Sigmoid colon (tissue), 6 donors: ENCODE measurements at regions not wholly inside any gene's neighbourhood (a gene's known extent, or its start where the extent isn't known, plus 50 kb on each side); places are given as distances from the start of the nearest gene placed in this dataset.

Source experiments
- DNase-seq: peaks from one replicate; pipeline ENCODE4 v3.0.0-alpha.2; 2019
- H3K27ac ChIP-seq, 4 donors: fragments of 200-600 bp; sonication (generic); one replicate each; pipeline ENCODE4 v1.5.1; 2016 to 2019; ENCODE audit warnings: mild to moderate bottlenecking in 1 of 4
- H3K27me3 ChIP-seq, 3 donors: fragments of 200-600 bp; sonication (generic); one replicate each; pipeline ENCODE4 v1.5.1; 2019; ENCODE audit warnings: mild to moderate bottlenecking in 1 of 3
- H3K36me3 ChIP-seq, 4 donors: fragments of 200-600 bp; sonication (generic); one replicate each; pipeline ENCODE4 v1.5.1; 2016 to 2019
- H3K4me1 ChIP-seq, 4 donors: fragments of 200-600 bp; sonication (generic); one replicate each; pipeline ENCODE4 v1.5.1; 2017 to 2019
- H3K4me3 ChIP-seq, 4 donors: fragments of 200-600 bp; sonication (generic); one replicate each; pipeline ENCODE4 v1.5.1; 2017 to 2019; ENCODE audit warnings: mild to moderate bottlenecking in 2 of 4, moderate library complexity in 1 of 4
- H3K9me3 ChIP-seq, 4 donors: fragments of 200-600 bp in 3 of 4; sonication (generic) in 3 of 4; one replicate each; pipeline versions ENCODE4 v1.5.1 to v1.6.1; 2013 to 2019
- CTCF ChIP-seq, 4 experiments: fragments of 450-650 bp in 3 of 4; fragments of 200-600 bp in 1 of 4; IDR thresholded peaks; one replicate each; pipeline ENCODE4 v1.5.1; 2016 to 2019; ENCODE audit warnings: antibody characterized with exemption in 4 of 4, mild to moderate bottlenecking in 3 of 4, moderate library complexity in 2 of 4
- EP300 ChIP-seq, 4 donors: sonication (generic); formaldehyde crosslinking; IDR thresholded peaks; one replicate each; pipeline ENCODE4 v1.6.1; 2017; ENCODE audit warnings: antibody characterized with exemption in 4 of 4
- POLR2A ChIP-seq, 2 donors: fragments of 450-650 bp; IDR thresholded peaks; one replicate each; pipeline ENCODE4 v1.6.1; 2016; ENCODE audit warnings: antibody characterized with exemption in 2 of 2, mild to moderate bottlenecking in 2 of 2, moderate library complexity in 2 of 2
- POLR2AphosphoS5 ChIP-seq, 4 donors: sonication (generic); formaldehyde crosslinking; IDR thresholded peaks; one replicate each; pipeline ENCODE4 v1.6.1; 2017; ENCODE audit warnings: antibody characterized with exemption in 4 of 4
- WGBS, 2 donors: extraction: QIAGEN DNeasy Blood & Tissue Kit; methylation state at CpG; one replicate each; pipeline ENCODE4 v1.1.7; 2013; 5-methylcytosine and 5-hydroxymethylcytosine counted together
- intact Hi-C: fragments of 100-400 bp; cut with DNase I; formaldehyde crosslinking; loops from one replicate; pipeline ENCODE4 v1.15.1; 2023
- donor health status: healthy with polysubstance abuse.
- donor health status: healthy.

- H3K4me3 ChIP-seq: no peak overlapping the region
- H3K4me1 ChIP-seq: peaks cover 0 to 6% (median 3%) of the 10 kb centered on the region in 4 donors
- H3K36me3 ChIP-seq: no peaks in the 10 kb centered on the region
- H3K9me3 ChIP-seq: no peaks in the 10 kb centered on the region
- 88 to 90% methylated on average over 2 of the region's 2 CpGs for WGBS, 2 donors
- no peak for DNase-seq
- no peaks in the 10 kb centered on the region for H3K27me3 ChIP-seq
- TF ChIP-seq CTCF (IDR thresholded peaks at IDR 0.05) (no peak), POLR2AphosphoS5 (IDR thresholded peaks at IDR 0.05) (no peak), POLR2A (IDR thresholded peaks at IDR 0.05) (no peak), EP300 (IDR thresholded peaks at IDR 0.05) (no peak)
- H3K27ac ChIP-seq: no peak overlapping the region
- intact Hi-C loops: no loop called here
Measured at GRCh38 chr1:231104917-231105316, 56.9 kb upstream of the TRIM67 start.

DNA sequence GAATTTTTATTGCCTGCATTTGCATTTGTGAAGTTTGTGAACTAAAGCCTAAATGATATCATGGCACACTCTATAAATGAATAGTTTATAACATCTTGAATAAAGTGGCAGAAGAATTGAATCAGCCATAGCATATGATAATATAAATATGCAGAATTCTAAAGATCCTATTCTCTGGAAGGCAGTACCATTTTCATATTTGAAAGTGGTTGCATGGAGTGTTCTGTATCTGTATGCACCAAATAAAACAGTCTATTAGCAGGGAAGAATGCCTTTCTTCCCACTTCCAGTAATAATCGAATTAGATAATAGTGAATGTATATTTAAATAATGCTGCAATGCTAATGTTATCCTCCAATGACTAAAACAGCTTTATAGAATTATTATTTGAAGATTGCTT is 57.9 kb upstream of the TRIM67 start:
- Histone ChIP-seq H3K4me1 (peaks cover 0 to 6% (median 3%) of the 10 kb centered on the region in 4 donors), H3K36me3 (no peaks in the 10 kb centered on the region), H3K27ac (no peak overlapping the region), H3K9me3 (no peaks in the 10 kb centered on the region), H3K27me3 (no peaks in the 10 kb centered on the region), H3K4me3 (no peak overlapping the region)
- intact Hi-C loops: no loop called here
- no peak for DNase-seq
- WGBS, 2 donors: 75 to 79% methylated on average over 1 of the region's 1 CpG
- TF ChIP-seq POLR2AphosphoS5 (IDR thresholded peaks at IDR 0.05) (no peak), CTCF (IDR thresholded peaks at IDR 0.05) (no peak), POLR2A (IDR thresholded peaks at IDR 0.05) (no peak), EP300 (IDR thresholded peaks at IDR 0.05) (no peak)

- TF ChIP-seq EP300 (IDR thresholded peaks at IDR 0.05): no peak
- TF ChIP-seq CTCF (IDR thresholded peaks at IDR 0.05): no peak
- no peak for TF ChIP-seq POLR2A (IDR thresholded peaks at IDR 0.05)
- no peak for TF ChIP-seq POLR2AphosphoS5 (IDR thresholded peaks at IDR 0.05)
- Histone ChIP-seq H3K4me1 (no peaks in the 10 kb centered on the region), H3K4me3 (no peak overlapping the region), H3K27ac (no peak overlapping the region), H3K27me3 (peaks cover 0 to 3% (median 0%) of the 10 kb centered on the region in 3 donors), H3K9me3 (no peaks in the 10 kb centered on the region), H3K36me3 (no peaks in the 10 kb centered on the region)
- intact Hi-C loops: no loop called here
- no peak for DNase-seq
- 68 to 72% methylated on average over 9 of the region's 9 CpGs for WGBS, 2 donors
Measured at GRCh38 chr1:231099996-231100767, 60.1 kb upstream of the FAM89A start.

DNA sequence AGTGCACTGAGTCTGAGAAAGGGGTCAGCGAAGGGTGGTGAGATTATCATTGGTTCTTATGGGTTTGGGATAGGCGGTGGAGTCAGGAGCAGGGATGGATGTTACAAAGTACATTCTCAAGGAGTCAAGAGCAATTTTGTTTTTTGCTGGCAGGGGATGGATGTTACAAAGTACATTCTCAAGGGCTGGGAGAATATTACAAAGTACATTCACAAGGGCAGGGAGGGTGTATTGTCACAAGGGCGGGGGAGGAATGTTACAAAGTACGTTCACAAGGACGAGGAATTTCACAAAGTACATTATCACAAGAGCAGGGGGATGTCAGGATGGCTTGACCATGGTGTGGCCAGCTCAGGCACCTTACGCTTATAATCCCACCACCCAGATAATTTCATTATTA is 59.3 kb upstream of the FAM89A start:
- intact Hi-C loops: no loop called here
- 83 to 88% methylated on average over 6 of the region's 6 CpGs for WGBS, 2 donors
- TF ChIP-seq POLR2A (IDR thresholded peaks at IDR 0.05) (no peak), CTCF (IDR thresholded peaks at IDR 0.05) (no peak), POLR2AphosphoS5 (IDR thresholded peaks at IDR 0.05) (no peak), EP300 (IDR thresholded peaks at IDR 0.05) (no peak)
- Histone ChIP-seq H3K27ac (no peak overlapping the region), H3K4me1 (no peaks in the 10 kb centered on the region), H3K9me3 (no peaks in the 10 kb centered on the region), H3K27me3 (peaks cover 0 to 3% (median 0%) of the 10 kb centered on the region in 3 donors), H3K36me3 (no peaks in the 10 kb centered on the region), H3K4me3 (no peak overlapping the region)
- no peak for DNase-seq

DNA sequence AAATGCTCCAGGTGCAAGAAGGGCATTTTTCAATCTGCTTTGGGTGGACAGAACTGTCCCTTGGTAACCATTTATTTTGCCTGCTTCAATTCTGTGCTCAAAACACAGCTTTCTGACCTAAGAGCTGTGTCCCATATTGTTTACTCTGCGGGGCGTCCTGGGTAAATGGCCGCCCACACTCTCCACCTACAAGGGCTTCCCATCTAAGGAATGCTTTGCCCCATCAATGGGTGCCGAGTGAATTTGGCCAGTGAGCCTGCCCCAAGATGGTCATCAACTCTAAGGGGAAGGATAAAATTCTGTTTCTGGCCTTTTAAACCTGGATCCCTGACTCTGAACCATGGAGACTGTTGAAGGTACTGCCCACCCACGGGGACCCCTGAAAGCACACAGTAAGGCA is 55.5 kb upstream of the FAM89A start:
- H3K4me1 ChIP-seq: no peaks in the 10 kb centered on the region
- intact Hi-C loops: no loop called here
- peaks cover 0 to 7% (median 0%) of the 10 kb centered on the region in 3 donors for H3K27me3 ChIP-seq
- no peak overlapping the region for H3K27ac ChIP-seq
- H3K9me3 ChIP-seq: no peaks in the 10 kb centered on the region
- DNase-seq: no peak
- 87 to 90% methylated on average over 5 of the region's 5 CpGs for WGBS, 2 donors
- H3K4me3 ChIP-seq: no peak overlapping the region
- no peaks in the 10 kb centered on the region for H3K36me3 ChIP-seq
- TF ChIP-seq CTCF (IDR thresholded peaks at IDR 0.05) (no peak), POLR2A (IDR thresholded peaks at IDR 0.05) (no peak), POLR2AphosphoS5 (IDR thresholded peaks at IDR 0.05) (no peak), EP300 (IDR thresholded peaks at IDR 0.05) (no peak)
